Heart left ventricle (tissue), 16 donors: ENCODE measurements at regions not wholly inside any gene's neighbourhood (a gene's known extent, or its start where the extent isn't known, plus 50 kb on each side); places are given as distances from the start of the nearest gene placed in this dataset.
"Not testable (repeated sequence)": the region's sequence is repeated elsewhere in the genome, so short reads cannot be mapped to it uniquely, and the experiment has no call there.

Experiments
- ATAC-seq, 4 donors: fragments of 200-7000 bp; cut with Tn5 transposase; one replicate each; pipeline ENCODE4 v1.9.1; 2020 to 2022; ENCODE audit warnings: moderate library complexity in 4 of 4, mild to moderate bottlenecking in 3 of 4, moderate number of reproducible peaks in 1 of 4
- DNase-seq, 5 donors: peaks; one replicate each; pipeline ENCODE4 v3.0.0-alpha.2; 2020
- H3K27ac ChIP-seq, 12 donors: fragments of 200-600 bp; sonication (generic) in 4 of 12; one replicate each; pipeline versions ENCODE4 v1.5.0 to v1.8.0; 2016 to 2022; ENCODE audit warnings: mild to moderate bottlenecking in 2 of 12
- H3K27me3 ChIP-seq, 9 donors: fragments of 200-600 bp; sonication (generic) in 2 of 9; one replicate each; pipeline versions ENCODE4 v1.5.1 to v1.8.0; 2016 to 2022; ENCODE audit warnings: mild to moderate bottlenecking in 3 of 9
- H3K36me3 ChIP-seq, 9 donors: fragments of 200-600 bp; sonication (generic) in 2 of 9; one replicate each; pipeline versions ENCODE4 v1.5.0 to v1.8.0; 2018 to 2022; ENCODE audit warnings: mild to moderate bottlenecking in 2 of 9
- H3K4me1 ChIP-seq, 12 donors: fragments of 200-600 bp; sonication (generic) in 4 of 12; one replicate each; pipeline versions ENCODE4 v1.5.0 to v1.8.0; 2016 to 2022; ENCODE audit warnings: mild to moderate bottlenecking in 3 of 12
- H3K4me3 ChIP-seq, 12 donors: fragments of 200-600 bp; sonication (generic) in 4 of 12; one replicate each; pipeline versions ENCODE4 v1.5.0 to v1.8.0; 2017 to 2022; ENCODE audit warnings: mild to moderate bottlenecking in 9 of 12, moderate library complexity in 4 of 12
- H3K9me3 ChIP-seq, 12 donors: fragments of 200-600 bp; sonication (generic) in 4 of 12; one replicate each; pipeline versions ENCODE4 v1.5.0 to v1.8.0; 2016 to 2022; ENCODE audit warnings: mild to moderate bottlenecking in 1 of 12
- POLR2A ChIP-seq, 2 donors: fragments of 450-650 bp; IDR thresholded peaks; one replicate each; pipeline ENCODE4 v1.6.1; 2017; ENCODE audit warnings: antibody characterized with exemption in 2 of 2, mild to moderate bottlenecking in 2 of 2, moderate library complexity in 2 of 2
- WGBS, 4 donors: extraction: QIAGEN DNeasy Blood & Tissue Kit in 2 of 4; methylation state at CpG; one replicate each; pipeline versions ENCODE4 v1.1.5 to v1.1.7; 2013 to 2018; 5-methylcytosine and 5-hydroxymethylcytosine counted together
- intact Hi-C, 10 donors: fragments of 100-400 bp; cut with DNase I; formaldehyde crosslinking; loops; one replicate each; pipeline versions ENCODE4 v1.11.1 to v1.14.2; 2022
- TF ChIP-seq, protein P1 (sequence below), 12 donors: fragments of 200-600 bp; sonication (generic) in 4 of 12; IDR thresholded peaks; one replicate each; pipeline versions ENCODE4 v1.5.0 to v1.8.0; 2018 to 2022; ENCODE audit warnings: antibody characterized with exemption in 12 of 12, mild to moderate bottlenecking in 5 of 12
- donor health status: ischemic (EF 13 %, LVEDD 7.1; RV severe dilation, severe dysfunction).
- donor health status: healthy with polysubstance abuse.
- donor health status: DM: no; HTN: yes; CAD: no.
- donor health status: DM: no; HTN: no; CAD: no.
- donor health status: ischemic (EF 25% LVEDD 6.9; RV normal size, moderate dysfunction).
- donor health status: ischemic (EF 25% LVEDD 5.7; RV mildly dilated, moderate dysfunction).
- donor health status: healthy.
- donor health status: DM: yes; HTN: yes; CAD: no.
- donor health status: ischemic (EF 35%, LVEDD 5.7; RV mildly dilated, moderate dysfunction).
- donor health status: nonischemic (EF 11% LVEDD 7.7; RV severe dilation, severe dysfunction).
- donor health status: DM: yes; HTN: yes; CAD: no.
- donor health status: PGD.
- donor health status: ischemic (EF 29% LVEDD 5.4; RV normal size, mild dysfunction).
- donor health status: nonischemic (EF 23%, LVEDD 6.1; RV moderate dilation, normal function).

DNA sequence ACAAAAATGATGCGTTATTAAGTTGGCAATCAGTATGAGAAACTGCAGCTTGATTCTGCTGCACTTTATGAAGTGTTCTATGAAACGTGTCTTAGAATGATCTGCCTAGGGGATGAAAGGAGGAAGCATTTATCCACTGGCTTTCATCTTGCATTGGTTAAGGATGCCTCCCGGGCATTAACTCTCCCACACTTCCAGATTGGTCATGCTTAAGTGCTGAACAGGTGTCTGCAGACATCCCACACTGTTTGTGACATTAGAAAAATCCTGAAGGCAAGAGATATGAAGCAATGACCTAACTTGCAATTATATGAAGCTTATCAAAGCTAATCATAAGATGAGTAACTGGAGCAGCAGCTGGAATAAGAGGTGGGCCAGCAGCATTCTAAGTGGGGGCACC is 437.3 kb downstream of the NSUN3 start:
- DNase-seq (no peak), ATAC-seq (no peak)
- WGBS, 4 donors: 53 to 79% (median 68%) methylated on average over 3 of the region's 3 CpGs
- no peak overlapping the region for H3K4me3 ChIP-seq
- no peak overlapping the region for H3K27ac ChIP-seq
- no peaks in the 10 kb centered on the region for H3K4me1 ChIP-seq
- no peak for TF ChIP-seq POLR2A (IDR thresholded peaks at IDR 0.05)
- TF ChIP-seq, protein P1, sequence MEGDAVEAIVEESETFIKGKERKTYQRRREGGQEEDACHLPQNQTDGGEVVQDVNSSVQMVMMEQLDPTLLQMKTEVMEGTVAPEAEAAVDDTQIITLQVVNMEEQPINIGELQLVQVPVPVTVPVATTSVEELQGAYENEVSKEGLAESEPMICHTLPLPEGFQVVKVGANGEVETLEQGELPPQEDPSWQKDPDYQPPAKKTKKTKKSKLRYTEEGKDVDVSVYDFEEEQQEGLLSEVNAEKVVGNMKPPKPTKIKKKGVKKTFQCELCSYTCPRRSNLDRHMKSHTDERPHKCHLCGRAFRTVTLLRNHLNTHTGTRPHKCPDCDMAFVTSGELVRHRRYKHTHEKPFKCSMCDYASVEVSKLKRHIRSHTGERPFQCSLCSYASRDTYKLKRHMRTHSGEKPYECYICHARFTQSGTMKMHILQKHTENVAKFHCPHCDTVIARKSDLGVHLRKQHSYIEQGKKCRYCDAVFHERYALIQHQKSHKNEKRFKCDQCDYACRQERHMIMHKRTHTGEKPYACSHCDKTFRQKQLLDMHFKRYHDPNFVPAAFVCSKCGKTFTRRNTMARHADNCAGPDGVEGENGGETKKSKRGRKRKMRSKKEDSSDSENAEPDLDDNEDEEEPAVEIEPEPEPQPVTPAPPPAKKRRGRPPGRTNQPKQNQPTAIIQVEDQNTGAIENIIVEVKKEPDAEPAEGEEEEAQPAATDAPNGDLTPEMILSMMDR (IDR thresholded peaks at IDR 0.05): no peak
- intact Hi-C loops: no loop called here
- H3K36me3 ChIP-seq: no peaks in the 10 kb centered on the region
- peaks cover 0 to 20% (median 10%) of the 10 kb centered on the region in 12 donors for H3K9me3 ChIP-seq
- H3K27me3 ChIP-seq: no peaks in the 10 kb centered on the region

DNA sequence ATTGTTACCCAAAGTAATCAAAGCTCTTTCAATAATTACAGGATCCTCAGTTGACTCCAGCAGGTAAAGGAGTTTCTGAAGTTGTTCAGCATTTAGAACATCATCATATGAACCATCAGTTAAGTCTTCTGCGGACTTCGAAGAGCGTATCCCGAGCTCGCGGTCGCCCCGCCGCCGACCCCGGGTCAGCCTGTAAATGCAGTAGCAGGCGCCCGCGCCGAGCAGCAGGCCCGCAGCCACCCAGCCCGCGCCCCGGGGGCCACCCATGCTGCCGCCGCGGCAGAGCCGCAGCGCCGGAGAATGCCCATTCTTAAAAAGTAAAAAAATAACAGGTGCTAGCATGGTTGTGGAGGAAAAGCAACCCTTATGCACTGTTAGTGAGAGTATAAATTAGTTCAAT is 444.5 kb downstream of the NSUN3 start:
- H3K27me3 ChIP-seq, H3K27ac ChIP-seq, H3K36me3 ChIP-seq, ATAC-seq, H3K4me1 ChIP-seq, H3K4me3 ChIP-seq, DNase-seq, intact Hi-C loops: not testable (repeated sequence)
- H3K9me3 ChIP-seq: peaks cover 0 to 22% (median 10%) of the 10 kb centered on the region in 12 donors
- 96 to 98% (median 97%) methylated on average over 25 of the region's 25 CpGs for WGBS, 4 donors

DNA sequence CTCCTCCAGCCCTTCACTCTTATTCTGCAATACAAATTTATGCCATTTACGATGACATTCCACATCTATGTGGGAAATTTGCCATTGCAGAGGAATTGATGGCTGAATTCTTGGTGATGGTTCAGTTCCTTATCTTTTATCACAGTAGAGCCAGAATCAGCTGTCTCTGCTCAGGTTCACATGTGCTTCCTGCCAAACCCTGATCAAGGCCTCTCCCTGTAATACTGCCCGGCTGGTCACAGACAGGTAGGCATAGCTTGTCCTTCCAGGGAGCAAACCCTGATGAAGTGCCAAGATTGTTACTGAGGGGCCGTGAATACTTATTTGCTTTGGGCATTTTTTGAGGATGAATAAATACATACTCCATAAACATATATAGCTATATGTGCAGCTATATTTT is 450.0 kb downstream of the NSUN3 start:
- Histone ChIP-seq H3K27me3 (no peaks in the 10 kb centered on the region), H3K36me3 (no peaks in the 10 kb centered on the region), H3K9me3 (no peaks in the 10 kb centered on the region), H3K4me3 (no peak overlapping the region), H3K4me1 (no peaks in the 10 kb centered on the region), H3K27ac (no peak overlapping the region)
- TF ChIP-seq POLR2A (IDR thresholded peaks at IDR 0.05): no peak
- TF ChIP-seq, protein P1 (IDR thresholded peaks at IDR 0.05): no peak
- DNase-seq (no peak), ATAC-seq (no peak)
- intact Hi-C loops: no loop called here
- 80 to 87% (median 84%) methylated on average over 3 of the region's 3 CpGs for WGBS, 4 donors

DNA sequence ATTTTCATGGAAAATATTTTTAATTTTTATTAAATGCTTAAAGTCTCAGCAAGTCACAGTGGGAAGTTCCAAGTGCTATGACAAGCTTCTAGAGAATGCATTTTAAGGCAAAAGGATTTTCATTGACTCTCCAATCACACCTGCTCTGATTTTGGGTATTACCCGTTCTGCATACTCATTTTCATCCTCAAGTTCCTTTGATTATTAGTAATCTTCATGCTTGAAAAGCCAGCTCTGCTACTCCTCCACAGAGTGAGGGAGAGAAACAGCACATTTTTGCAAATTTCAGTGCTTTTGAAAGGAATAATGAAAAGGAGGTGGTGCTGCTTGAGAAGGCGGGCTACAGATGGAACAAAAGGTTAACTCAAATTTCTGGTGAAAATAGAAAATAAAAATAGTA is 450.7 kb downstream of the NSUN3 start:
- DNase-seq (no peak), ATAC-seq (no peak)
- no peaks in the 10 kb centered on the region for H3K27me3 ChIP-seq
- no peaks in the 10 kb centered on the region for H3K4me1 ChIP-seq
- H3K36me3 ChIP-seq: no peaks in the 10 kb centered on the region
- WGBS, 4 donors: 65 to 80% (median 77%) methylated on average over 2 of the region's 2 CpGs
- H3K4me3 ChIP-seq: no peak overlapping the region
- no peaks in the 10 kb centered on the region for H3K9me3 ChIP-seq
- TF ChIP-seq, protein P1 (IDR thresholded peaks at IDR 0.05): no peak
- no peak for TF ChIP-seq POLR2A (IDR thresholded peaks at IDR 0.05)
- no peak overlapping the region for H3K27ac ChIP-seq
- intact Hi-C loops: no loop called here

DNA sequence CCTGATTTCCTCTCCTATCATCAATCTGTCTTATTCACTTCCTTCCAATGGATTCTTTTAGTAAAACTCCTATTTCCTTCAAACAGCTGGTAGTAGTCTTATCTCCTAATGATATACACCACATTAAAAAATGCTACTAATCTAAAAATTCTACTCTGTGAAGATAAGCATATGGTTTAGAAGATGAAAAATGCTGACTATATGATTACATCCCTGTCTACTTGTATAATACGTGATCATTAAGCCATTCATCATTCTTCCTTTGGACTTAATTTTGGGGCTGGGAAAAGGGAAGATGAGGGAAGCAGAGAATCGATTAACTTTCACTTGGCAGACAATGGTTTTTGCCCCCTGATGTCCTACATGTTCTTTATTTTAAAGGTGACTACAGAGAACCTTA is 453.1 kb downstream of the NSUN3 start:
- TF ChIP-seq, protein P1 (IDR thresholded peaks at IDR 0.05): no peak
- TF ChIP-seq POLR2A (IDR thresholded peaks at IDR 0.05): no peak
- no peaks in the 10 kb centered on the region for H3K9me3 ChIP-seq
- H3K27me3 ChIP-seq: no peaks in the 10 kb centered on the region
- ATAC-seq (no peak), DNase-seq (no peak)
- H3K27ac ChIP-seq: no peak overlapping the region
- H3K4me1 ChIP-seq: peaks cover 0 to 9% (median 0%) of the 10 kb centered on the region in 12 donors
- intact Hi-C loops: no loop called here
- H3K4me3 ChIP-seq: no peak overlapping the region
- no peaks in the 10 kb centered on the region for H3K36me3 ChIP-seq
- 62 to 73% (median 65%) methylated on average over 2 of the region's 2 CpGs for WGBS, 4 donors
